Pons (tissue), 1 donor: ENCODE measurements at regions not wholly inside any gene's neighbourhood (a gene's known extent, or its start where the extent isn't known, plus 50 kb on each side); places are given as distances from the start of the nearest gene placed in this dataset.
"Not testable (repeated sequence)": the region's sequence is repeated elsewhere in the genome, so short reads cannot be mapped to it uniquely, and the experiment has no call there.

Experiments used
- DNase-seq: peaks from one replicate; pipeline ENCODE4 v3.0.0-alpha.2; 2016; ENCODE audit warnings: low spot score

DNA sequence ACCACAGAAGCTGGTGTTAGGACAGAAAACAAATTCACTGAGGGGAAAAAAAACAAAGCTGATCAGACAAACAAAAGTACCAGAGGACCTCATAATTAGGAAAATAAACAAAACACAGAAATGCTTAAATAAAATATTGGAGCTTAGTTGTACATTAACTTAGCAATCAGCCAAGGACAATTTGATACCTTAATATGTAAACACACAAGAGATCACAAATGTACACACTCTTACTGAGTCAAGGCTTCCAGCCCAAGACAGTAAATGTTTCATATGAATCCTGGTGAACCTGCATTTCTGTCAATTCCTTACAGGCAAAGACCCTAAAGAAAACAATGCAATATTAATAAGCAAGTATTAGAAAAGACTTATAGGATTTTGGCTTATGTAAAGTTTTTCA, 62.0 kb upstream of the SPTLC3 start:
- DNase-seq = no peak

DNA sequence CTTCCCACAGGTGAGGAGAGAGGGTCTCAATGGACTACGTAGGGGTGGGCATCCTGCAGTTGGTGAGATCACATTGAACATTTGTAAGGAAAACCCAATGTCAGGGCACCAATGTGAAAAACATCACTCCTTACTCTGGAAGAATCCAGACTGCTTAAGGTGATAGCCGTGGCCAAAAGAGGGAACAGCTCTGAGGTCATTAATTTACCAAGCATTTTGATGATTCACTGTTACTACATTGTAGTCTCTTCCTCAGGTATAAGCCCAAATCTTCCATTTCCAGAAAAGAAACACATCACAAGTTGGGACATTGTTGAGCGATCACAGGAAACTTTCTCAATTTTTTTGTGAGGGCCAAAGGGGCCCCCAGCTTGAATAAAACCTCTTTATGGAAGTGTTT, 61.1 kb upstream of the SPTLC3 start:
- DNase-seq = no peak

- no peak for DNase-seq
Measured at GRCh38 chr20:12949429-12949980, 59.3 kb upstream of the SPTLC3 start.

- not testable (repeated sequence) for DNase-seq
Measured at GRCh38 chr20:12954254-12954653, 54.5 kb upstream of the SPTLC3 start.

- no peak for DNase-seq
Measured at GRCh38 chr20:12955611-12956010, 53.2 kb upstream of the SPTLC3 start.

- no peak for DNase-seq
Measured at GRCh38 chr20:12956303-12956702, 52.5 kb upstream of the SPTLC3 start.

DNA sequence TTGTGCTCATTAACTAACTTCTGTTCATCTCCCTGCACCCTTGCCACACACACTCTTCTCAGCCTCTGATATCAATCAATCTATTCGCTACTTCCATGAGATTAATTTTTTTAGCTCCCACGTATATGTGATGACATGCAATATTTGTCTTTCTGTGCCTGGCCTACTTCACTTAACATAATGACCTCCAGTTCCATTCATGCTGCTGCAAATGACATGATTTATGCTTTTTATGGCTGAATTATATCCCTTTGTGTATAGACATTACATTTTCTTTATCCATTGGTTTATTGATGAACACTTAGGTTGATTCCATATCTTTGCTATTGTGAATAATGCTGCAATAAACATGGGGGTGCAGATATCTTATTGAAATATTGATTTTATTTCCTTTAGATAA, 50.8 kb upstream of the SPTLC3 start:
- no peak for DNase-seq
